ENCODE measurements at regions not wholly inside any gene's neighbourhood (a gene's known extent, or its start where the extent isn't known, plus 50 kb on each side); places are given as distances from the start of the nearest gene placed in this dataset.
"Not testable (repeated sequence)": the region's sequence is repeated elsewhere in the genome, so short reads cannot be mapped to it uniquely, and the experiment has no call there.

GRCh38 chr9:67091104-67091503 is 98.8 kb upstream of the SPATA31A3 start:
- not testable (repeated sequence) for TF ChIP-seq CTCF, POLR2A (IDR thresholded peaks at IDR 0.05)

Measured in body of pancreas (tissue), 4 donors.